ENCODE measurements at regions not wholly inside any gene's neighbourhood (a gene's known extent, or its start where the extent isn't known, plus 50 kb on each side); places are given as distances from the start of the nearest gene placed in this dataset.
A peak's percentile ranks its signal among the peaks of the same experiment; 100 is the strongest.
"Not testable (repeated sequence)": the region's sequence is repeated elsewhere in the genome, so short reads cannot be mapped to it uniquely, and the experiment has no call there.

GRCh38 chr7:32816409-32816948 lies 75.1 kb downstream of the KBTBD2 start:
- peak; percentile 57 for DNase-seq

DNA sequence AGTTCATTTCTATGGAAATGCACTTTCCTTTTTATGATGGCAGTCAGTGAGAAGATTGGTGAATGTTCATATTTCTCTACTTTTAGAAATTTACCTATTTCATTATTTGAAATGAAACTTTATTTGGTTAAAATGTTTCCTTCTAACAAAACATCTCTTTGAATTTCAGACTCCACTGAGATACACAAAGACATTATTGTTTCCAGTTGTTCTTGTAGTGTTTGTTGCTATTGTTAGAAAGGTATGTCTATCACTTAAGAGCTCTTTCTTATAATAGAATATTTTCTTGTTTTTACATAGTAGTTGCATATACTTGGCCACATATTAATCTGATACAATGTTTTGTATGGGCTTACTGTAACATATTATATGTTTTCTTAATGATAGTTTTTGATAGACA lies 76.8 kb downstream of the KBTBD2 start:
- not testable (repeated sequence) for DNase-seq

DNA sequence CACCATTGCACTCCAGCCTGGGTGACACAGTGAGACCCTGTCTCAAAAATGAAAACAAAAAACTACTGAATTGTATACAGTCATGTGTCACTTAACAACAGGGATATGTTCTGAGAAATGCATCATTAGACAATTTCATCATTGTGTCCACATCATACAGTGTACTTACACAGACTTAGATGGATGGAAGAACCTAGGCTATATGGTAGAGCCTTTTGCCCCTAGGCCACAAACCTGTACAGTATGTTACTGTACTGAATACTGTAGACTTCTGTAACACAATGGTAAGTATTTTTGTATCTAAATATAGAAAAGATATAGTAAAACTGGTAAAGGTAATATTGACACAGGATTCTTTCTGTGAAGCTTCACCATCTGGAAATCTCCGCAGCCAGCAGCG lies 81.7 kb downstream of the KBTBD2 start:
- DNase-seq, result no peak

DNA sequence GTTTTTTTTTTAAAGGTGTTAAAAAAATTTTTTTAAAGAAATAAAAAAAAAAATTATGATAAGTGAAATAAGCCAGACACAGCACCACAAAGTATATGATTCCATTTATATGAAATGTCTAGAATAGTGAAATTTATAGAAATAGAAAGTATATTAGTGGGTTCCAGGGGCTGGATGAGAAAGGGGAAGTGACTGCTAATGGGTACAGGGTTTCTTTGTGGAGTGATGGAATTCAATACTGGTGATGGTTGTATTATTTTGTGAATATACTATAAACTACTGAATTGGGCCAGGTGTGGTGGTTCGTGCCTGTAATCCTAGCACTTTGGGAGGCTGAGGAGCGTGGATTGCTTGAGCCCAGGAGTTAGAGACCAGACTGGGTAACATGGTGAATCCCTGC lies 82.2 kb downstream of the KBTBD2 start:
- DNase-seq, result no peak

DNA sequence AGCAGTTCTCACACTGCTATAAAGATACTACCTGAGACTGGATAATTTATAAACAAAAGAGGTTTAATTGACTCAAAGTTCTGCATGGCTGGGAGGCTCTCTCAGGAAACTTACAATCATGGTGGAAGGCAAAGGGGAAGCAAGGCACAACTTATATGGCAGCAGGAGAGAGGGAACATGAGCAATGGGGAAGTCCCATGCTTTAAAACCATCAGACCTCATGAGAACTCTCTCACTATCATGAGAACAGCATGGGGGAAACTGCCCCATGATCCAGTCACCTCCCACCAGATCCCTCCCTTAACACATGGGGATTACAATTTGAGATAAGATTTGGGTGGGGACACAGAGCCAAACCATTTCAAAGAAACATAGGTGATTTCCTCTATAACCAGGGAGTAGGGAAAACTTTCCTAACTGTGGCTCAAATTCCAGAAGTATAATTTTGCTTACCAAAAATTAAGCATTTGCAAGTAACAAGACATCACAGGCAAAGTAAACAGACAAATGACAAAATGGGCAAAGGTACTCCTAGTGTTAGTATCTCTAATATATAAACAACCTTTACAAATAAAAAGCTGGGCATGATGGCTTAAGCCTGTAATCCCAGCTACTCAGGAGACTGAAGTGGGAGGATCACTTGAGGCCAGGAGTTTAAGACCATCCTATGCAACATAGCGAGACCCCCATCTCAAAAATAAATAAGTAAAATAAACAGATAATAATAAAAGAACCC lies 88.0 kb downstream of the KBTBD2 start:
- DNase-seq, result no peak

- no peak for DNase-seq
Observed at GRCh38 chr7:32802305-32802910, 89.2 kb downstream of the KBTBD2 start.

GRCh38 chr7:32793053-32793452 lies 98.5 kb downstream of the KBTBD2 start:
- not testable (repeated sequence) for DNase-seq

DNA sequence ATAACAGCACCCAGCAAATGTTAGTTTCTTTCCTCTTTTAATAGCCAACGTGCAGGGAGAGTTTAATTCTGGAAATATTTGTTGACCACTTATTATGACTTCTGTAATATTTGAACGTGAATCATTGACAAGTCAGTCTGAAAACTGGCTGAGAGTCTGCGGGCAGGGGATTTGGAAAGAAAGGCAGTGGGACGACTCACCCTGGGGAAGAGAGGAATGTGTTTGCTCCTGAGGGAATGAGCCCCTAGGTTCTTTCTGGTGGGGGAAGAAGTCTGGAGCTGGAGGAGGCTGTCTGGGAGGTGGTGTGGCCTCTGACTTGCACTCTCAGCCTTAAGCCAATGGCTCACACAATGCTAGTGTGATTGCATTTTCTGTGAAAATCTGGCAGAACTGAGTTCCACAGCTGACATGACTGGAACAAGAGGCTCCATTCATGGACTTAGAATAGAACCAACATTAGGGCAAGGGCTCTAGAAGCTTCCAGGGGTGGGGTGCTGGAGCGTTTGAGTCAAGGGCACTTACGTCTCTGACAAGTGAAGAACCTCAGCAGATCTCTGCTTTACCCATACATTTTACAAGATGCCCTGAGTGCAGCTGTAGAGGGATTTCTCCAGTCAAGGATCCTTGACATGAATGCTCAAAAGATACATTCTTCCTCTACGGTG lies 100.7 kb downstream of the KBTBD2 start:
- peak; percentile 26 for DNase-seq

GRCh38 chr7:32789266-32789665 lies 102.3 kb downstream of the KBTBD2 start:
- DNase-seq, result not testable (repeated sequence)

GRCh38 chr7:32788174-32788573 lies 103.4 kb downstream of the KBTBD2 start:
- DNase-seq, result not testable (repeated sequence)

DNA sequence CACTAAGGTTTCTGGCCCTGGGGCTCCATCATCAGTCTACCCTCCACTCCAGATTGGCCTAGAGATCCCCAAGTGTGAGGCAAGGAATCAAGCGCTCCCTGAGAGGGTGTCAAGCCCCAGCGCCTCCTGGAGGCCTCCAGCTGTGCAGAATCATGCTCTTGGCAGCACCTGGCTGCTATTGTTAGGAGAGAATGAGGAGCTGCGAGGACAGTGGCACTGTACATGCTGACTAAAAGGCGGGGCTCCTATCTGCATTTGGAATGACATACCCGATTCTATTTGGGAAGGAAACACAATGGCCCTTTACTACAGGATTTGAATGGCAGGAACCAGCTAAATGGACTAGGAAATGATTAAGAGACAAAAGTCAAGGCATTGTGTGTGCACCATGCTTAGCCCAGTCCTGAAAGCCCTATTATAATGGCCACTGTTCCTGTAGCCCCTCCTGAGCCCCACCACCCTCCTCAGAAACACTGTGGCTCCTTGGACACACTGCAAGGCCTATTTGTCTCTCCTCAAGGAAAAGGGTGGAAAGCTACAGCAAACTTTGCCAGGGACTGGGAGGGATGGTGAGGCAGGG lies 106.1 kb downstream of the KBTBD2 start:
- DNase-seq, result not testable (repeated sequence)

GRCh38 chr7:32779895-32780294 lies 111.7 kb downstream of the KBTBD2 start:
- DNase-seq, result not testable (repeated sequence)

DNA sequence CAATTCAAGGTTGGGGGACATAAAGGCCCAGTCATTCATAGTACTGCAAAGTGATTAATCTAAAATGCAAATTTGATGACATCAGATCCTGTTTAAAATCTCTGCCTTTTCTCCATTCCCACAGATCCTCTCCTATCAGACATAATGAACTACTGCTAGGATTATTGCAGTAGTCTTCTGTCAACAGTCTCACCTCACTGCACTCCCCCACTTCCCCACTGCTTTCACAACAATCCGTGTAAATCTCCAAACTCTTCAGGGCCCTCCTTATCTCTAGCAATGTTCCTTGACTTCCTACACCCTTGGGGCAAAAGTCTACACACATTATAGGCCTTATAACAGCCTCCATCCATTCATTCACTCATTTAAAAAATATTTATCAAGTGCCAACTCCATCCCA lies 112.4 kb downstream of the KBTBD2 start:
- DNase-seq, result no peak

GRCh38 chr7:32777041-32777666 lies 114.4 kb downstream of the KBTBD2 start:
- DNase-seq, result not testable (repeated sequence)

- DNase-seq, result not testable (repeated sequence)
Observed at GRCh38 chr7:32776318-32776717, 115.2 kb downstream of the KBTBD2 start.

DNA sequence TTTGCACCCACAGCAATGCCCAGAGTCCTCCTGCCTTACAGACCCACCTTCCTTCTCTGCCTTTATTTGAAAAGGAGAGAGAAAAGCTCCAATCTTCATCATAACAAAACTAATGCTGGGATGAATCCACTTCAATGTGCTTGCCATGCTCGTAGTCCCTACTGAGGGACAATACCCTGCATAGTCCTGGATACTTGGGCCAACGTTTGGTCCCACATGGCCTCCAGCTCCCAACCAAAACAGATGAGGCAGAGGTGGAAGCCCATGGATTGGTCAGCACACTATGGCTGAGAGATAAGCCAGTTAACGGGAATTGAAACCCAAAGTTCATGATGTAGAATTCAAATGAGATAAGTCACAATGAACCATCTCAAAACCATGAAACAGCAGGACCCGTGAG lies 115.8 kb downstream of the KBTBD2 start:
- not testable (repeated sequence) for DNase-seq

DNA sequence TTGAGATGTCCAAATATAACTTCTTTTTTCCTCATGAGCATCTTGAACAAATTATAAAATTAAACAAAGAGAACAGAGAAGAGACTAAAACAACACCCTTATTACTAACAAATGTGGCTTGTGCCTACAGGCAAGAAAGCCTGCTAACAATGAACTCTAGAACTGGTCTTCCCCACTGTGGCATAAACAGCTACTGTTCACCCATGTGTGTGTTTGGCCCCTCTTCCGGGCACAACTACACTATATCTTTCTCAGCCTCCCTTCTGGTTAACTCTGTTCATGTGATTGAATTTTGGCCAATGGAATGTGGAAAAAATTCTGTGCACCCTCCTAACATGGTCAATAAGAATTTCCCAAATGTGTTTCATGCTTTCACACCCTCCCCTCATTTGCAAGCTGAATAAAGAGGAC lies 117.0 kb downstream of the KBTBD2 start:
- DNase-seq, result no peak

GRCh38 chr7:32768866-32769510 lies 122.6 kb downstream of the KBTBD2 start:
- not testable (repeated sequence) for DNase-seq

- not testable (repeated sequence) for DNase-seq
Observed at GRCh38 chr7:32768338-32768737, 123.2 kb downstream of the KBTBD2 start.

GRCh38 chr7:32765649-32766251 lies 125.8 kb downstream of the KBTBD2 start:
- peak; percentile 19 for DNase-seq

GRCh38 chr7:32765185-32765584 lies 126.4 kb downstream of the KBTBD2 start:
- no peak for DNase-seq

- no peak for DNase-seq
Observed at GRCh38 chr7:32762925-32763293, 128.7 kb downstream of the KBTBD2 start.
